ENCODE measurements at regions not wholly inside any gene's neighbourhood (a gene's known extent, or its start where the extent isn't known, plus 50 kb on each side); places are given as distances from the start of the nearest gene placed in this dataset.

DNA sequence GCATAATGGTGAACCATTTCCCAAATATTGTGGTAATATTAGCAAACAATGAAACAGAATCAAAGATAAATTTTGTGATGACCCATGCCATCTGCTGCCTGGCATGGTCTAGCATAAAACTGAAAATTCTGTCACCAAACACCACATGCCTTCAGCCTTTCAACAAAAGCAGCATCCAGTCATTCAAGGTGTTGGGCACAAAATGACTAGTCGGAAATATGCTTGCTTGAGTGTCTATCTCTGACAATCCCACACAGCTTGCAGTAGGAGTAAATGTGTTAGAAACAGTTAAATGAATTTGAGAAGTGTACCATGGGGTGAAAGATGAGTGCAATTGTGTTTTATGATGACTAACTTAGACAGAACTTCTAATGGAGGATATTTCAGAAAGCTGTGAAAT lies 61.7 kb upstream of the CDIN1 start:
- H3K4me3 ChIP-seq (ENCODE audit: low read depth, low read length), result no peak overlapping the region
- DNase-seq (ENCODE audit: low read depth), result no peak
- TF ChIP-seq CTCF (conservative IDR thresholded peaks at IDR 0.05; ENCODE audit: low read depth, low read length), result no peak

DNA sequence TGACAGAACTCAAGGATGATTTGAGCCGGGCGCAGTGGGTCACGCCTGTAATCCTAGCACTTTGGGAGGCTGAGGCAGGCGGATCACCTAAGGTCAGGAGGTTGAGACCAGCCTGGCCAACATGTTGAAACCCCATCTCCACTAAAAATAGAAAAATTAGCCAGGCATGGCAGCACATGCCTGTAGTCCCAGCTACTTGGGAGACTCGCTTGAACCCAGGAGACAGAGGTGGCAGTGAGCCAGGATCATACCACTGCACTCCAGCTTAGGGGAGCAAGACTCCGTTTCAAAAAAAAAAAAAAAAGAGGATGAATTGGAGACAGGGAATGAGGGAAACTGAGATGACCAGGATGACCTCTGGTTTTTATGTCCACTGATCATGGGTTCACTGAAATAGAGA lies 60.4 kb upstream of the CDIN1 start:
- no peak for TF ChIP-seq CTCF (conservative IDR thresholded peaks at IDR 0.05; ENCODE audit: low read depth, low read length)
- no peak overlapping the region for H3K4me3 ChIP-seq (ENCODE audit: low read depth, low read length)
- no peak for DNase-seq (ENCODE audit: low read depth)

DNA sequence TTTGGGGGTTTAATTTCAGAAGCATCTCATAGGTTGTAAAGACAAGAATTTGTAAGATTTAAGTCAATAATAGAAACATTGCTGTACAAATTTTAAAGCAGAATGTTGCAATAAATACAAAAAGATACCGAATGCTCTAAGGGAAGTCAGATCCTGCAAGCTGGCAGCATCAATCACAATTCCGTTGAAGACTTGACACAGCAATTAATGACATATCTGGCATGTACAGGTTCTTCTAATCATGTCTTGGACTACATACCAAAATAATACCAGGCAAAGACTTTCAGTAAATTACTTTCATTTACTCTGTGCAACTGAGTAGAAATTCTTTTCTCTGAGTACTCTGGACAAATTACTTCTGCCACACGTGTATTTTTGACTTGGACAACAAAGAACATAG lies 54.0 kb upstream of the CDIN1 start:
- H3K4me3 ChIP-seq (ENCODE audit: low read depth, low read length), result no peak overlapping the region
- TF ChIP-seq CTCF (conservative IDR thresholded peaks at IDR 0.05; ENCODE audit: low read depth, low read length), result no peak
- no peak for DNase-seq (ENCODE audit: low read depth)

GRCh38 chr15:36527235-36528162 lies 51.9 kb upstream of the CDIN1 start:
- no peak for TF ChIP-seq CTCF (conservative IDR thresholded peaks at IDR 0.05; ENCODE audit: low read depth, low read length)
- no peak for DNase-seq (ENCODE audit: low read depth)
- no peak overlapping the region for H3K4me3 ChIP-seq (ENCODE audit: low read depth, low read length)

DNA sequence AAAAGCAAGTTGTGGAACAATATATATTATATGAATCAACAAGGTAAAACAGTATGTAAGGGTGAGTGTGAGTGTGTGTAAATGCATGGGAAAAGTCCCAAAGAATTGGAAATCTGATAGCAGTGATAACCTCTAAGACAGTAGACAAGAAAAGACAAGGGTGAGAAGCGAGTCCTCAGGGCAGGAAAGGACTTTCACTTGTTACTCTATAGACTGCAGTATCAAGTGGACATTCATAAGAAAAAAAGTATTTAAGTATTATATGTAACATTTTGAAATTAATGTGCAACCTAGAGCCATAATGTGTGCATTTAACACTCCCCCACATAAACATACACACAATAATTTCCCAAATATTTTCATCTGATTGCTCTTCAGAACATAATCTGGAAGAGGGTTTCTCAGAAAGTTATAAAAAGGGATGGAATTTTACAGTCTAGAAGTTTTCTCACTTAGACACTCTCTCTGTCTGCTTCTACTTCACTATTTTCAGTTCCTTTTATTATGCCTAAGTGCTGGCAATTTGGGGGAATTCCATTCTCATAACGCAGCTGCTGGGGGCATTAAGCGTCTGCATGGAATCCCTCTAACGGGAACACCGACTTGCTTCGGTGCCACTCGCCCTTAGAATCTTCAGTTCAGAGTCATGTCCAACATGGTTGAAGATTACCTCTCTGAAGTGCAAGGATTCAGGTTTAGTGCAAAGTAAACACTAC lies 50.0 kb upstream of the CDIN1 start:
- H3K4me3 ChIP-seq (ENCODE audit: low read depth, low read length), result no peak overlapping the region
- no peak for DNase-seq (ENCODE audit: low read depth)
- TF ChIP-seq CTCF (conservative IDR thresholded peaks at IDR 0.05; ENCODE audit: low read depth, low read length), result no peak

Measured in epithelial cell of proximal tubule (primary cell).